ENCODE measurements at regions not wholly inside any gene's neighbourhood (a gene's known extent, or its start where the extent isn't known, plus 50 kb on each side); places are given as distances from the start of the nearest gene placed in this dataset.

DNA sequence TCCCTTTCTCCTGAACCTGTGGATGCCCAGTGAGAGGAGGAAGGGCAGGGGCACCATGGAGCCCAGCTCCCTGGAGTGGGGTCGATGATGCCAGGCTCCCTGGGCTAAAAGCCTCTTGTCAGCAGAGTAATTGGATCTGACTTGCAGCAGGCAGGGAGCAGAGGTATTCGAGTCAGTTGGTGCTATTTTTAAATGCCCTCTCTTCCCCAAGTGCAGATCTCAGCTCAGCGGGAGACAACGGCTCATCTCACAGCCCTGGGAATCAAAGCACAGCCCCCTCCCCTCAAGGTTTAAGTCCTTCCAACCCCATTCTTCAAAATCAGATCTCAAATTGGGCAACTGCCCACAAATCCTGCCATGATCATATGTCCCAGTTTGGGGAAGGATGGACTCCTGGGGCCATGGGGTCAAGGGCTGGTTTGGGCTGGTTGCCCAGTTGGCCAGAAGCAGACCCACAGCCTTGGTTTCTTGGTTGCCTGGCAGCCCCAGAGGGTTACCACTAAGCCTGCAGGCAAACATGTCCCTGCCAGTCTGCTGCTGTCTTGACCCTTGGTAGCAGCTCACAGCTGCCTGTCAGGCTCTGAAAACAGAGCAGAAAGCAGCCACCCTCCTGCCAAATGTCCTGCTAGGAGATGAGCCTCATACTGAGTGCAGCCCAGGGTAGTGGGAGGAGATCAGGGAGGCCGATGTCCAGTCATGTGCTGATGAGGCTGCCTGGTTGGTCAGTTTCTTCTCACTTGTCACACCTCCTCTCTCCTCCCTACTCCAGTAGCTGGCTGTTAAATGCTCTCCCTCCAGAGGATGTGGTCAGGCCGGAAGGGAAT, 244.9 kb downstream of the LOXHD1 start:
- Histone ChIP-seq H4K8ac (ENCODE audit: low read depth, low read length) (no peak overlapping the region), H2BK15ac (ENCODE audit: low read length) (no peak overlapping the region), H2BK120ac (ENCODE audit: low read depth, low read length) (no peak overlapping the region), H2AFZ (ENCODE audit: low read length) (no peak overlapping the region), H3K14ac (ENCODE audit: low read length) (no peak overlapping the region), H4K91ac (ENCODE audit: low read depth, low read length, poor library complexity) (no peak overlapping the region), H3K36me3 (replicated peaks in 1 of 2; ENCODE audit: control insufficient read depth in 2 of 2, insufficient read depth in 2 of 2, low read length in 2 of 2) (peaks cover 0 to 7% of the 10 kb centered on the region in 2 donors), H3K4me2 (ENCODE audit: insufficient read depth, low read length, poor library complexity, severe bottlenecking) (no peak overlapping the region), H3K9me3 (replicated peaks in 1 of 2; ENCODE audit: control insufficient read depth in 2 of 2, insufficient read depth in 1 of 2, low read depth in 1 of 2, low read length in 2 of 2) (no peaks in the 10 kb centered on the region), H3K4me1 (ENCODE audit: control insufficient read depth in 2 of 2, insufficient read depth in 1 of 2, low read depth in 1 of 2, low read length in 2 of 2) (peaks cover 26 to 35% of the 10 kb centered on the region in 2 donors), H3K27me3 (ENCODE audit: control insufficient read depth in 3 of 3, insufficient read depth in 3 of 3, low read depth in 1 of 3, low read length in 3 of 3) (no peaks in the 10 kb centered on the region), H3K9ac (ENCODE audit: low read depth, low read length, poor library complexity) (no peak overlapping the region), H3K4me3 (ENCODE audit: low read length in 2 of 2) (no peak overlapping the region), H2AK5ac (ENCODE audit: low read depth, low read length) (no peak overlapping the region), H3K23ac (ENCODE audit: low read depth, low read length, poor library complexity) (no peak overlapping the region), H3K18ac (ENCODE audit: low read length) (no peak overlapping the region), H3K27ac (replicated peaks; ENCODE audit: low read length) (no peak overlapping the region), H3K79me1 (ENCODE audit: low read depth, low read length) (peaks cover 3% of the 10 kb centered on the region), H2BK5ac (ENCODE audit: low read length) (no peak overlapping the region), H2BK12ac (ENCODE audit: low read length) (no peak overlapping the region), H3K4ac (ENCODE audit: low read length) (no peak overlapping the region)
- WGBS, 2 donors (ENCODE audit: extremely low coverage in 2 of 2, insufficient read length in 2 of 2, insufficient replicate concordance in 1 of 2), result no CpG with 5 or more reads among the region's 6 CpGs
- DNase-seq (ENCODE audit: low spot score), result no peak

DNA sequence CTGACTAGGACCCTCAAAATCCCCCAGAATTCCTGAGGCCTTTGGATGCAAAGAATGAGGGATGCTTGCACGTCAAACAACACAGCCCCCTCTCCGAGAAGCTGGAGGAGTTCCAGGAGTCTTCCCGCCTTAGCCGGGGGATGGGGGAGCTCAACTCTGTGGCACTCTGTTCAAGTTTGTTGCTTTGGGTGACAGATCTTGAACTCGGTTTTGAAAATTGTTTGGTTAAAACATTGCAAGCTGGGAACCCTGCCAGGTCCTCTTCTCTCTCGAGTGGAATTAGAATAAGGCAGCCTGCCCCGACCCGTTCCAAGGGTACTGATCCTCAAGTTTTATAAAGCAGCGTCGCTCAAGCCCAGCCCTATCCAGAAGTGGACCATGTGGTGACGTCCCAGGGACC, 244.1 kb downstream of the LOXHD1 start:
- H3K79me1 ChIP-seq (ENCODE audit: low read depth, low read length), result peaks cover 3% of the 10 kb centered on the region
- no peak overlapping the region for H3K9ac ChIP-seq (ENCODE audit: low read depth, low read length, poor library complexity)
- no peak overlapping the region for H4K8ac ChIP-seq (ENCODE audit: low read depth, low read length)
- no peak overlapping the region for H2AK5ac ChIP-seq (ENCODE audit: low read depth, low read length)
- H3K9me3 ChIP-seq (replicated peaks in 1 of 2; ENCODE audit: control insufficient read depth in 2 of 2, insufficient read depth in 1 of 2, low read depth in 1 of 2, low read length in 2 of 2), result no peaks in the 10 kb centered on the region
- H3K4me2 ChIP-seq (ENCODE audit: insufficient read depth, low read length, poor library complexity, severe bottlenecking), result no peak overlapping the region
- H3K23ac ChIP-seq (ENCODE audit: low read depth, low read length, poor library complexity), result no peak overlapping the region
- peaks cover 26 to 35% of the 10 kb centered on the region in 2 donors for H3K4me1 ChIP-seq (ENCODE audit: control insufficient read depth in 2 of 2, insufficient read depth in 1 of 2, low read depth in 1 of 2, low read length in 2 of 2)
- H3K14ac ChIP-seq (ENCODE audit: low read length), result no peak overlapping the region
- H2BK120ac ChIP-seq (ENCODE audit: low read depth, low read length), result no peak overlapping the region
- WGBS, 2 donors (ENCODE audit: extremely low coverage in 2 of 2, insufficient read length in 2 of 2, insufficient replicate concordance in 1 of 2), result no CpG with 5 or more reads among the region's 11 CpGs
- H2BK15ac ChIP-seq (ENCODE audit: low read length), result no peak overlapping the region
- no peak overlapping the region for H2BK12ac ChIP-seq (ENCODE audit: low read length)
- no peak overlapping the region for H4K91ac ChIP-seq (ENCODE audit: low read depth, low read length, poor library complexity)
- DNase-seq (ENCODE audit: low spot score), result no peak
- H3K27ac ChIP-seq (replicated peaks; ENCODE audit: low read length), result no peak overlapping the region
- no peak overlapping the region for H3K18ac ChIP-seq (ENCODE audit: low read length)
- no peak overlapping the region for H2AFZ ChIP-seq (ENCODE audit: low read length)
- H3K4ac ChIP-seq (ENCODE audit: low read length), result no peak overlapping the region
- H3K36me3 ChIP-seq (replicated peaks in 1 of 2; ENCODE audit: control insufficient read depth in 2 of 2, insufficient read depth in 2 of 2, low read length in 2 of 2), result peaks cover 0 to 7% of the 10 kb centered on the region in 2 donors
- H3K4me3 ChIP-seq (ENCODE audit: low read length in 2 of 2), result no peak overlapping the region
- H3K27me3 ChIP-seq (ENCODE audit: control insufficient read depth in 3 of 3, insufficient read depth in 3 of 3, low read depth in 1 of 3, low read length in 3 of 3), result no peaks in the 10 kb centered on the region
- H2BK5ac ChIP-seq (ENCODE audit: low read length), result no peak overlapping the region

DNA sequence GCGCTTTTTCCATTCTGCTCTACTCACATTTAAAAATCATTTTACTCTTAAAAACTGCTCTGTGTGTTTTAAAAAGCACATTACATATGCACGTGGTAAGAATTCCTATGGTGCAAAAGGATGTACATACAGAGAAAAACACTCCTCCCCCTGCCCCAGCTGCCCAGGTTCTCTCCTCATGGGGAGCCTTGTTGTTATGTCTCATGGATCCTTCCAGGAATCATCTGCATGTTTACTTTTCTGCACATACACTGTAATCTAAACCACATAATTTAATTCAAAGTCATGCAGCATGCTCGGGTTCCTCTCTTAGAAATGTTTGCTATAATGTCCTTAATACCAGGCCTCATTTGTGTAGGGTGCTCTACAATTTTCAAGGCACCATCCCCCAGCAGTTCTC, 243.3 kb downstream of the LOXHD1 start:
- Histone ChIP-seq H3K18ac (ENCODE audit: low read length) (no peak overlapping the region), H2BK120ac (ENCODE audit: low read depth, low read length) (no peak overlapping the region), H3K79me1 (ENCODE audit: low read depth, low read length) (no peaks in the 10 kb centered on the region), H3K27me3 (ENCODE audit: control insufficient read depth in 3 of 3, insufficient read depth in 3 of 3, low read depth in 1 of 3, low read length in 3 of 3) (no peaks in the 10 kb centered on the region), H3K4me3 (ENCODE audit: low read length in 2 of 2) (no peak overlapping the region), H3K9ac (ENCODE audit: low read depth, low read length, poor library complexity) (no peak overlapping the region), H3K36me3 (replicated peaks in 1 of 2; ENCODE audit: control insufficient read depth in 2 of 2, insufficient read depth in 2 of 2, low read length in 2 of 2) (peaks cover 0 to 7% of the 10 kb centered on the region in 2 donors), H3K4me1 (ENCODE audit: control insufficient read depth in 2 of 2, insufficient read depth in 1 of 2, low read depth in 1 of 2, low read length in 2 of 2) (peaks cover 26 to 35% of the 10 kb centered on the region in 2 donors), H2BK5ac (ENCODE audit: low read length) (no peak overlapping the region), H2AK5ac (ENCODE audit: low read depth, low read length) (no peak overlapping the region), H2AFZ (ENCODE audit: low read length) (no peak overlapping the region), H2BK12ac (ENCODE audit: low read length) (no peak overlapping the region), H3K23ac (ENCODE audit: low read depth, low read length, poor library complexity) (no peak overlapping the region), H3K9me3 (replicated peaks in 1 of 2; ENCODE audit: control insufficient read depth in 2 of 2, insufficient read depth in 1 of 2, low read depth in 1 of 2, low read length in 2 of 2) (no peaks in the 10 kb centered on the region), H3K4ac (ENCODE audit: low read length) (no peak overlapping the region), H2BK15ac (ENCODE audit: low read length) (no peak overlapping the region), H4K8ac (ENCODE audit: low read depth, low read length) (no peak overlapping the region), H4K91ac (ENCODE audit: low read depth, low read length, poor library complexity) (no peak overlapping the region), H3K4me2 (ENCODE audit: insufficient read depth, low read length, poor library complexity, severe bottlenecking) (no peak overlapping the region), H3K27ac (replicated peaks; ENCODE audit: low read length) (no peak overlapping the region), H3K14ac (ENCODE audit: low read length) (no peak overlapping the region)
- no peak for DNase-seq (ENCODE audit: low spot score)
- no CpG with 5 or more reads among the region's 3 CpGs for WGBS, 2 donors (ENCODE audit: extremely low coverage in 2 of 2, insufficient read length in 2 of 2, insufficient replicate concordance in 1 of 2)

DNA sequence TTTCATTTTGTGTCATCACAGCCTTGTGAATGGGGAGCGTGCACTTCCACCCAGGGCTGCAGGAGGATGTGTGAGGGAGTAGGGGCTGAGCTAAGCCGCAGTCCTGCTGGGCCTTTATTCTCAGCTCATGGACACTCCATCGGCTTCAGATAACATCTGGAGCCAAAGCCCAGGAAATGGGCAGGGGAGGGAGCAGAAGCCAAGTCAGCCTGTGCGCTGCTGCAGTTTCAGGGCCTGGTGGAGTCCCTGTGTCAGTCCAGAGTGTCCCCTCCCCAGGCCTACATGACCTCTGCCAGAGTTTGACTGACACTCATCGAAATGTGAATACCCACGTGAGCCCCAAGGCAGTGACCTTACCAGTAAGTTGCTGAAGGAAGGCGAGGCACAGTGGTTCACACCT, 242.2 kb downstream of the LOXHD1 start:
- no CpG with 5 or more reads among the region's 7 CpGs for WGBS, 2 donors (ENCODE audit: extremely low coverage in 2 of 2, insufficient read length in 2 of 2, insufficient replicate concordance in 1 of 2)
- Histone ChIP-seq H3K18ac (ENCODE audit: low read length) (no peak overlapping the region), H3K4ac (ENCODE audit: low read length) (no peak overlapping the region), H3K36me3 (replicated peaks in 1 of 2; ENCODE audit: control insufficient read depth in 2 of 2, insufficient read depth in 2 of 2, low read length in 2 of 2) (peaks cover 0 to 7% of the 10 kb centered on the region in 2 donors), H3K9ac (ENCODE audit: low read depth, low read length, poor library complexity) (no peak overlapping the region), H3K4me1 (ENCODE audit: control insufficient read depth in 2 of 2, insufficient read depth in 1 of 2, low read depth in 1 of 2, low read length in 2 of 2) (peaks cover 35 to 45% of the 10 kb centered on the region in 2 donors), H3K4me2 (ENCODE audit: insufficient read depth, low read length, poor library complexity, severe bottlenecking) (no peak overlapping the region), H3K79me1 (ENCODE audit: low read depth, low read length) (no peaks in the 10 kb centered on the region), H2AFZ (ENCODE audit: low read length) (no peak overlapping the region), H2BK12ac (ENCODE audit: low read length) (no peak overlapping the region), H3K4me3 (ENCODE audit: low read length in 2 of 2) (no peak overlapping the region), H4K91ac (ENCODE audit: low read depth, low read length, poor library complexity) (no peak overlapping the region), H2BK15ac (ENCODE audit: low read length) (no peak overlapping the region), H3K14ac (ENCODE audit: low read length) (no peak overlapping the region), H3K9me3 (replicated peaks in 1 of 2; ENCODE audit: control insufficient read depth in 2 of 2, insufficient read depth in 1 of 2, low read depth in 1 of 2, low read length in 2 of 2) (no peaks in the 10 kb centered on the region), H2AK5ac (ENCODE audit: low read depth, low read length) (no peak overlapping the region), H2BK5ac (ENCODE audit: low read length) (no peak overlapping the region), H2BK120ac (ENCODE audit: low read depth, low read length) (no peak overlapping the region), H3K23ac (ENCODE audit: low read depth, low read length, poor library complexity) (no peak overlapping the region), H4K8ac (ENCODE audit: low read depth, low read length) (no peak overlapping the region), H3K27me3 (ENCODE audit: control insufficient read depth in 3 of 3, insufficient read depth in 3 of 3, low read depth in 1 of 3, low read length in 3 of 3) (no peaks in the 10 kb centered on the region), H3K27ac (replicated peaks; ENCODE audit: low read length) (no peak overlapping the region)
- peak; percentile 49 for DNase-seq (ENCODE audit: low spot score)
